Mesothelial cell of epicardium (in vitro differentiated cells): ENCODE measurements at regions not wholly inside any gene's neighbourhood (a gene's known extent, or its start where the extent isn't known, plus 50 kb on each side); places are given as distances from the start of the nearest gene placed in this dataset.

Experiments
- DNase-seq, 2 experiments: peaks; one replicate each; pipeline ENCODE4 v3.0.0; 2021; ENCODE audit warnings: low spot score in 2 of 2; ENCODE audit not compliant: unreplicated experiment in 2 of 2
- H3K27ac Mint-ChIP-seq: 2 replicates; pipeline ENCODE4 v1.8.0; 2021; ENCODE audit warnings: mixed read lengths
- H3K27me3 Mint-ChIP-seq: 2 replicates; pipeline ENCODE4 v1.8.0; 2021; ENCODE audit warnings: low read depth, mixed read lengths
- H3K36me3 Mint-ChIP-seq: 2 replicates; pipeline ENCODE4 v1.8.0; 2021; ENCODE audit warnings: mixed read lengths
- H3K4me1 Mint-ChIP-seq: 2 replicates; pipeline ENCODE4 v1.8.0; 2021; ENCODE audit warnings: mixed read lengths
- H3K4me3 Mint-ChIP-seq: 2 replicates; pipeline ENCODE4 v1.8.0; 2021; ENCODE audit warnings: mild to moderate bottlenecking, moderate library complexity, mixed read lengths
- H3K9me3 Mint-ChIP-seq: 2 replicates; pipeline ENCODE4 v1.8.0; 2021; ENCODE audit warnings: mixed read lengths
- CTCF ChIP-seq: fragments of 200-600 bp; sonication (generic); IDR thresholded peaks from one replicate; pipeline ENCODE4 v1.5.0; 2021; ENCODE audit warnings: antibody characterized with exemption; ENCODE audit not compliant: unreplicated experiment

DNA sequence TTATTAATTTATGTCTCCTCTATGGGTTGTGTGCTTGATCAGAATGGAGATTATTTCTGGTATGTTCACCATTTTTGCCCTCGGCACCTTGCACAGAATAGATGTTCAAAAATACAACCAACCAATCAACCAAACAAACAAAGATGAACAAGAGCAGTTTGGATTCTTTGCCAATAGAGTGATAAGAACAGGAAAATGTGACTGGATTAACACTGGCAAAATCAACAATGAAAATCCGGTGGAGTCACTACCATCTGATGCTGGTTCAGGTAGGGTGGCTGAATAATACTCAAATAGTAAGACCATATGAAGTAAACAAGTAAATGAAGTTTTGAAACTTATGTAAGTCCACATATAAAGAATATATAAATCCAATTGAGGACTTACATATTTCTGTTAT lies 685.0 kb upstream of the EPHA5 start:
- Mint-ChIP-seq H3K9me3 (no peaks in the 10 kb centered on the region), H3K27ac (no peak overlapping the region), H3K4me1 (no peaks in the 10 kb centered on the region), H3K27me3 (no peaks in the 10 kb centered on the region), H3K36me3 (no peaks in the 10 kb centered on the region), H3K4me3 (no peak overlapping the region)
- no peak for DNase-seq
- no peak for TF ChIP-seq CTCF

DNA sequence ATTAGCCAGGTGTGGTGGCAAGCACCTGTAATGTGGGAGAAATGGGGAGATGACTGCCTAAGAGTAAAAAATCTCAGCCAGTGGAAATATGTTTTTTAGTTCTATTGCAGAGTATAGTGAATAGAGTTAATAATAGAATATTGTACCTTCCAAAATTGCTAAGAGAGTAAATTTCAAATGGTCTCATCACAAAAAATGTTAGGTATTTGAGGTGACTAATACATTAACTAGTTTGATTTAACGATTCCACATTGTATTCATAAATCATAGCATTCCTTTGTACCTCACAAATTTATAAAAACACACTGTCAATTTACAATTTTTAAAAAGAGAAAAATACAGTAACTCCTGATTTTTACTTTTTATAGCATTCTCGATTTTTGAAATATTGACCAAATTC lies 681.5 kb upstream of the EPHA5 start:
- DNase-seq, result no peak
- no peaks in the 10 kb centered on the region for H3K36me3 Mint-ChIP-seq

GRCh38 chr4:66340286-66340893 lies 670.1 kb upstream of the EPHA5 start:
- no peak for DNase-seq
- no peaks in the 10 kb centered on the region for H3K27me3 Mint-ChIP-seq
- H3K9me3 Mint-ChIP-seq, result peaks cover 4% of the 10 kb centered on the region
- H3K4me1 Mint-ChIP-seq, result peaks cover 8% of the 10 kb centered on the region
- no peaks in the 10 kb centered on the region for H3K36me3 Mint-ChIP-seq
- no peak overlapping the region for H3K4me3 Mint-ChIP-seq
- no peak for TF ChIP-seq CTCF
- H3K27ac Mint-ChIP-seq, result no peak overlapping the region

More for the DNA sequence above, 681.5 kb upstream of the EPHA5 start:
- H3K4me1 Mint-ChIP-seq, result no peaks in the 10 kb centered on the region
- no peaks in the 10 kb centered on the region for H3K27me3 Mint-ChIP-seq
- no peak overlapping the region for H3K4me3 Mint-ChIP-seq
- no peak for TF ChIP-seq CTCF
- no peaks in the 10 kb centered on the region for H3K9me3 Mint-ChIP-seq
- no peak overlapping the region for H3K27ac Mint-ChIP-seq

DNA sequence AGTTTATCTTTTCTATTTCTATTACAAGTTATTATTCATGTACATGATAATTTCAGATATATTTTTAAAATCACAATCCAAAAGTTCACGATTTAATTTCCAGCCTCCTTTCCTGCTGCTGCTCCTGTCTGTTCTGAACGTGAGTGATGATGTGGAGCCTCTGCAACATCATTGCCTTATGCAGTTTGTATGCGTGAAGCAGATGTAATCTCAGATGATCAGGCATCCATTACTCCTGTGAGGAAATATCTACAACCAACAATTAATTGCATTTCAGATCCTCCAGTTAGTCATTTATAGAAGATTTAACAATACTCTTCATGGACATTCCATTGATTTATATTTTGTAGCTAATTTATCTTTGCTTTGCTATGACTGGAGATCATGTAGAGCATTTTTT lies 668.7 kb upstream of the EPHA5 start:
- TF ChIP-seq CTCF, result no peak
- Mint-ChIP-seq H3K36me3 (no peaks in the 10 kb centered on the region), H3K4me1 (peaks cover 8% of the 10 kb centered on the region), H3K27ac (no peak overlapping the region), H3K4me3 (no peak overlapping the region), H3K9me3 (peaks cover 4% of the 10 kb centered on the region), H3K27me3 (no peaks in the 10 kb centered on the region)
- DNase-seq, result no peak

DNA sequence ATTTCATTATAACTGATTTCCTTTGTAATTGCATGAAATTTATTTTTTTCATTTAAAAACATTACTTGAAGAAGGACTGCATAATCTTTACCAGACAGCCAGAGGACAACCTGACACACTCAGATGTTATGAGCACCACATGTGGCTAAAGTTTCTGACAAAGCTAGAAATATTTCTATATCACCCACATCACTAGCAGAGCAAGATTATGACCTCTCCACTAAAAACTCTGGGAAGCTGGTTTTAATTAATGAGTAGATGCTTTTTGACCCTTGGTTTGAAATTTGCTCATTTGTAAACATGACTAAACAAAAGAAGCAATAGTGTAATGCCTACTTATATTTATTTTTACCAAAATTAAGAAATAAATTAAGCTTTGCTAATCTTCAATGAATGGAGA lies 661.5 kb upstream of the EPHA5 start:
- Mint-ChIP-seq H3K36me3 (no peaks in the 10 kb centered on the region), H3K4me3 (no peak overlapping the region), H3K27ac (no peak overlapping the region), H3K9me3 (peaks cover 7% of the 10 kb centered on the region), H3K27me3 (no peaks in the 10 kb centered on the region), H3K4me1 (peaks cover 11% of the 10 kb centered on the region)
- TF ChIP-seq CTCF, result no peak
- DNase-seq, result no peak

DNA sequence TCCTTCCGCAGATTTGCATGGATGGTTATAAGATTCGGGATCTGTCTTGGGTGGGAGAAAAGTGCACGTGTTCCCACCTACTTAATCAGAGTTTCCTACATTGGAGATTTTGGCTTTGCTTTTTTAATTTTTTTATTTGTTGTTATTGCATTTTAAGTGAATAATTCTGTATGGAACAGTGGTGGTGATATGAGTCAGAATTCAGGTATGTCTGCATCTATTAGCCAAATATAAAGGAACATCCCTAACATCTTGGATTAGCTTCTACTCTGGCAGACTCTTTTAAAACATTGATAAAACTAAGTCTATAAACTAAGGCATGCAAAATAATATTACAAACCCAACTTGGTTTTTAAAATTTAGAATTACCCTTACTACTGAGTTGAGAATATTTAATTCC lies 659.8 kb upstream of the EPHA5 start:
- H3K9me3 Mint-ChIP-seq, result peaks cover 7% of the 10 kb centered on the region
- no peaks in the 10 kb centered on the region for H3K27me3 Mint-ChIP-seq
- H3K4me1 Mint-ChIP-seq, result peaks cover 11% of the 10 kb centered on the region
- no peak for DNase-seq
- no peak overlapping the region for H3K4me3 Mint-ChIP-seq
- H3K36me3 Mint-ChIP-seq, result no peaks in the 10 kb centered on the region
- TF ChIP-seq CTCF, result no peak
- H3K27ac Mint-ChIP-seq, result no peak overlapping the region
